ENCODE measurements at regions not wholly inside any gene's neighbourhood (a gene's known extent, or its start where the extent isn't known, plus 50 kb on each side); places are given as distances from the start of the nearest gene placed in this dataset.

GRCh38 chr12:66896797-66897196 is 217.9 kb upstream of the GRIP1 start:
- TF ChIP-seq CTCF (IDR thresholded peaks at IDR 0.05) = no peak
- TF ChIP-seq POLR2A (IDR thresholded peaks at IDR 0.05) = no peak
- intact Hi-C loops (cut with DNase I) = no loop called here
- H3K4me1 ChIP-seq = peaks cover 0 to 36% (median 8%) of the 10 kb centered on the region in 3 donors
- 74 to 88% methylated on average over 8 of the region's 8 CpGs for WGBS, 2 donors
- no peaks in the 10 kb centered on the region for H3K9me3 ChIP-seq
- H3K36me3 ChIP-seq = no peaks in the 10 kb centered on the region
- H3K4me3 ChIP-seq = no peak overlapping the region
- no peaks in the 10 kb centered on the region for H3K27me3 ChIP-seq
- DNase-seq = no peak
- peak overlapping the region in 3 of 4 donors; percentile 17 to 57 (median 29) for H3K27ac ChIP-seq

- H3K27ac ChIP-seq = peak overlapping the region in 2 of 4 donors; percentile 55 to 57
- H3K4me1 ChIP-seq = peaks cover 0 to 38% (median 8%) of the 10 kb centered on the region in 3 donors
- H3K9me3 ChIP-seq = no peaks in the 10 kb centered on the region
- TF ChIP-seq CTCF (IDR thresholded peaks at IDR 0.05) (no peak), POLR2A (IDR thresholded peaks at IDR 0.05) (no peak)
- no peaks in the 10 kb centered on the region for H3K27me3 ChIP-seq
- DNase-seq = no peak
- no peaks in the 10 kb centered on the region for H3K36me3 ChIP-seq
- intact Hi-C loops (cut with DNase I) = no loop called here
- no peak overlapping the region for H3K4me3 ChIP-seq
- 59 to 69% methylated on average over 3 of the region's 3 CpGs for WGBS, 2 donors
These were observed 220.0 kb upstream of the GRIP1 start for GRCh38 chr12:66898700-66899469.

- DNase-seq = no peak
- TF ChIP-seq POLR2A (IDR thresholded peaks at IDR 0.05) (no peak), CTCF (IDR thresholded peaks at IDR 0.05) (no peak)
- intact Hi-C loops (cut with DNase I) = no loop called here
- peaks cover 0 to 38% (median 8%) of the 10 kb centered on the region in 3 donors for H3K4me1 ChIP-seq
- H3K9me3 ChIP-seq = no peaks in the 10 kb centered on the region
- no peaks in the 10 kb centered on the region for H3K36me3 ChIP-seq
- H3K27ac ChIP-seq = peak overlapping the region in 2 of 4 donors; percentile 55 to 57
- H3K4me3 ChIP-seq = no peak overlapping the region
- H3K27me3 ChIP-seq = no peaks in the 10 kb centered on the region
These were observed 220.7 kb upstream of the GRIP1 start for GRCh38 chr12:66899588-66899987.

- Histone ChIP-seq H3K27me3 (no peaks in the 10 kb centered on the region), H3K4me3 (no peak overlapping the region), H3K36me3 (no peaks in the 10 kb centered on the region), H3K9me3 (no peaks in the 10 kb centered on the region), H3K27ac (peak overlapping the region in 1 of 4 donors; percentile 17), H3K4me1 (peaks cover 0 to 38% (median 8%) of the 10 kb centered on the region in 3 donors)
- intact Hi-C loops (cut with DNase I) = no loop called here
- no peak for DNase-seq
- WGBS, 2 donors = 57 to 71% methylated on average over 2 of the region's 2 CpGs
- TF ChIP-seq CTCF (IDR thresholded peaks at IDR 0.05) (no peak), POLR2A (IDR thresholded peaks at IDR 0.05) (no peak)
These were observed 221.7 kb upstream of the GRIP1 start for GRCh38 chr12:66900616-66901015.

GRCh38 chr12:66901138-66901932 is 222.5 kb upstream of the GRIP1 start:
- 41 to 56% methylated on average over 4 of the region's 4 CpGs for WGBS, 2 donors
- peak overlapping the region in 1 of 4 donors; percentile 17 for H3K27ac ChIP-seq

More at GRCh38 chr12:66901138-66901932, 222.5 kb upstream of the GRIP1 start:
- Histone ChIP-seq H3K27me3 (no peaks in the 10 kb centered on the region), H3K4me1 (peaks cover 0 to 38% (median 8%) of the 10 kb centered on the region in 3 donors), H3K36me3 (no peaks in the 10 kb centered on the region), H3K9me3 (no peaks in the 10 kb centered on the region), H3K4me3 (no peak overlapping the region)
- intact Hi-C loops (cut with DNase I) = no loop called here
- TF ChIP-seq POLR2A (IDR thresholded peaks at IDR 0.05) = no peak
- TF ChIP-seq CTCF (IDR thresholded peaks at IDR 0.05) = no peak
- no peak for DNase-seq
